ENCODE measurements at regions not wholly inside any gene's neighbourhood (a gene's known extent, or its start where the extent isn't known, plus 50 kb on each side); places are given as distances from the start of the nearest gene placed in this dataset.

DNA sequence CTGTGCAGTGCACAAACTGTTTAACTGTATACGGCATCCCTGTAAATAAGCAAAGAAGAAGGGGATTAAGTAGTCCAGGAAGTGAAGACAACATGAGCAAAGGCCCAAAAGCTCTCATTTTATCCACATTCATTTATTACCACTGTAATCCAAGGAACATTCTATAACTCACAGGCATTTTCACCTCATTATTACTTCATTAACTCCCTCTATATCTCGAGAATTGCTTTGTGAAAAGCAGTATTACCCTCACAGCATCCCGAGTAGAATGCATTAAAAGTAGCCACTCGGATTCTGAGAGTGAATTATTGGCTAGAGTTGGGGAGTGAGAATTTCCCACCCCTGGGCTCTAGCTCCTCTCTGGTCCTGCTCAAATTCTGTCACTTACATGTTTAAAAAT lies 51.0 kb upstream of the CHCHD3 start:
- Histone ChIP-seq H3K36me3 (ENCODE audit: control insufficient read depth in 2 of 3, insufficient read depth in 3 of 3, low read length in 3 of 3) (no peaks in the 10 kb centered on the region), H3K27me3 (ENCODE audit: control insufficient read depth in 2 of 2, insufficient read depth in 2 of 2, low read length in 2 of 2) (no peaks in the 10 kb centered on the region), H3K27ac (ENCODE audit: low read depth, low read length) (no peak overlapping the region), H3K4me3 (ENCODE audit: low read length) (no peak overlapping the region), H3K4me1 (ENCODE audit: control insufficient read depth in 2 of 2, insufficient read depth in 2 of 2, low read length in 2 of 2) (no peaks in the 10 kb centered on the region), H3K9me3 (ENCODE audit: control insufficient read depth in 2 of 3, low read length in 3 of 3) (no peaks in the 10 kb centered on the region)
- ChIA-PET POLR2A (no interaction called here), CTCF (no interaction called here)
- H3K4me1 Mint-ChIP-seq: no peaks in the 10 kb centered on the region
- intact Hi-C loops (cut with micrococcal nuclease): no loop called here
- DNase-seq (no peak), ATAC-seq (no peak)
- no peak overlapping the region for H3K27ac Mint-ChIP-seq
- peaks cover 0 to 5% (median 1%) of the 10 kb centered on the region in 11 donors for H3K9me3 Mint-ChIP-seq
- peaks cover 0 to 3% (median 0%) of the 10 kb centered on the region in 5 donors for H3K36me3 Mint-ChIP-seq
- no peak overlapping the region for H3K4me3 Mint-ChIP-seq
- peaks cover 0 to 2% (median 0%) of the 10 kb centered on the region in 5 donors for H3K27me3 Mint-ChIP-seq

DNA sequence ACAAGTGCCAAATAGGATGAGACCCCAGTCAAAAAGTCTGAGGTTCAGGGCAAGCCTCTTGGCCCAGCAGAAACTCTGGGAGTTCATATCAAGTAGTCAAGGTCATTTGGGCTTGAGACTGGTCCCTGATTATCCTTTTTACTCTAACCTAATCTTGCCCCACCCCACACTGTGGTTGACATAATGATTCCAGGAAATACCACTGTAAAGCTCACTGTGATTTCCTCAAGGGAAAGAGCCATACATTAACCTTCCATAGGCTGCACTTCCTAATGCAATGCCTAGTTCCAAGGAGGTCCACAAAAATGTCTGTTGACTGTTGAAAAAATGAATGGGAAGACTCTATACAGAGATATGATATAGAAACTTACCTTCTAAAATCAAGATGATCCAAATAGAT lies 52.9 kb upstream of the CHCHD3 start:
- Mint-ChIP-seq H3K4me1 (no peaks in the 10 kb centered on the region), H3K27ac (no peak overlapping the region), H3K4me3 (no peak overlapping the region), H3K36me3 (peaks cover 0 to 3% (median 0%) of the 10 kb centered on the region in 5 donors), H3K27me3 (peaks cover 0 to 11% (median 4%) of the 10 kb centered on the region in 5 donors), H3K9me3 (peaks cover 0 to 5% (median 1%) of the 10 kb centered on the region in 11 donors)
- no peaks in the 10 kb centered on the region for H3K27me3 ChIP-seq (ENCODE audit: control insufficient read depth in 2 of 2, insufficient read depth in 2 of 2, low read length in 2 of 2)
- no peaks in the 10 kb centered on the region for H3K36me3 ChIP-seq (ENCODE audit: control insufficient read depth in 2 of 3, insufficient read depth in 3 of 3, low read length in 3 of 3)
- H3K4me1 ChIP-seq (ENCODE audit: control insufficient read depth in 2 of 2, insufficient read depth in 2 of 2, low read length in 2 of 2): no peaks in the 10 kb centered on the region
- intact Hi-C loops (cut with micrococcal nuclease): no loop called here
- POLR2A ChIA-PET: interaction anchor here (0.8 kb wide), 1 partner anchor 719 kb away, joined by 3 read pairs; no protein-coding TSS in a partner anchor
- H3K4me3 ChIP-seq (ENCODE audit: low read length): no peak overlapping the region
- H3K27ac ChIP-seq (ENCODE audit: low read depth, low read length): no peak overlapping the region
- ATAC-seq (no peak), DNase-seq (no peak)
- H3K9me3 ChIP-seq (ENCODE audit: control insufficient read depth in 2 of 3, low read length in 3 of 3): no peaks in the 10 kb centered on the region
- CTCF ChIA-PET: no interaction called here

DNA sequence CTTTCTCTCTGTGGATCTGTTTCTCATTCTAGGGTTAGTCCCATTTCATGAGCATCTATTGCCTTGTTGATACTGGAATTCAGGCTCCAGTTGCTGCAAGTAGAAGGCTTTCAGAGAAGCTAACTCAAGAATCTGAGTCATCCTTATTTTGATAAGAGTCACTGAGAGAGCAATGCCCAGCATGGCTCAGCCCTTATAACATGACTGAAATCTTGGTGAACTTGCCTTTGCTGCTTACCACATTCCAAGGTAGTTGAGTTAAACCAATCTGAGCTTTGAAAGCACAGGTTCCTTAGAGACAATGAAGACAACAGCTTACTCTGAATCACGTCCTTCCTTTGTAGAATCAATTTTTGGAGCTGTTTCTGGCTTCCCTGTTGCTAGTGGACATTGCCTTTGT lies 53.6 kb upstream of the CHCHD3 start:
- ChIA-PET POLR2A (no interaction called here), CTCF (no interaction called here)
- H3K27me3 ChIP-seq (ENCODE audit: control insufficient read depth in 2 of 2, insufficient read depth in 2 of 2, low read length in 2 of 2): no peaks in the 10 kb centered on the region

DNA sequence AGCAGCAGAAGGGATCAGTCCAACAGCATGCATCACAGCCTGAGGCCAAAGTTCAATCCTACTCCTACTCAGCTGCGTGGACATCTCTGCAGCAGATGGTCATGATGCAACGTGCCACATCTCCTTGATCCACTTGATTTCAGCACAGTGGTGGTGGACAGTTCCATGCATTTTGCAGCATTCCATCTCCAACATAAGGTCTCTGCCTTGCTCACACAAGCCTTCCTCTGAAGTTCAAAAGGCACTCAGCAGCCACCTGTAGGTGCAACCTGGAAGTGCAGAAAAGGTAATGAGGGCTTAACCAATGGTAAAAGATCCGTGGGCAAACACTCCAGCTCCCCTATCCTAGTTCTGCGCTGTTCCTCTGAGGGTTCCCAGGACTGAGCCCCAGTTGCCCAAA lies 57.5 kb upstream of the CHCHD3 start:
- ATAC-seq: no peak
- H3K27me3 Mint-ChIP-seq: peaks cover 0 to 27% (median 18%) of the 10 kb centered on the region in 5 donors
- ChIA-PET POLR2A (no interaction called here), CTCF (no interaction called here)
- Histone ChIP-seq H3K27me3 (ENCODE audit: control insufficient read depth in 2 of 2, insufficient read depth in 2 of 2, low read length in 2 of 2) (no peaks in the 10 kb centered on the region), H3K4me1 (ENCODE audit: control insufficient read depth in 2 of 2, insufficient read depth in 2 of 2, low read length in 2 of 2) (no peaks in the 10 kb centered on the region), H3K36me3 (ENCODE audit: control insufficient read depth in 2 of 3, insufficient read depth in 3 of 3, low read length in 3 of 3) (no peaks in the 10 kb centered on the region), H3K9me3 (ENCODE audit: control insufficient read depth in 2 of 3, low read length in 3 of 3) (no peaks in the 10 kb centered on the region), H3K4me3 (ENCODE audit: low read length) (no peak overlapping the region), H3K27ac (ENCODE audit: low read depth, low read length) (no peak overlapping the region)
- H3K4me1 Mint-ChIP-seq: no peaks in the 10 kb centered on the region
- no peaks in the 10 kb centered on the region for H3K36me3 Mint-ChIP-seq
- no peak for DNase-seq
- intact Hi-C loops (cut with micrococcal nuclease): no loop called here
- no peak overlapping the region for H3K27ac Mint-ChIP-seq
- peaks cover 0 to 3% (median 0%) of the 10 kb centered on the region in 11 donors for H3K9me3 Mint-ChIP-seq
- H3K4me3 Mint-ChIP-seq: no peak overlapping the region

More for the DNA sequence above, 53.6 kb upstream of the CHCHD3 start:
- peaks cover 2 to 14% (median 5%) of the 10 kb centered on the region in 5 donors for H3K27me3 Mint-ChIP-seq
- no peak overlapping the region for H3K27ac Mint-ChIP-seq
- H3K4me1 Mint-ChIP-seq: no peaks in the 10 kb centered on the region
- H3K36me3 Mint-ChIP-seq: peaks cover 0 to under 1% (median 0%) of the 10 kb centered on the region in 5 donors
- intact Hi-C loops (cut with micrococcal nuclease): no loop called here
- ATAC-seq: no peak
- H3K9me3 Mint-ChIP-seq: peaks cover 0 to 3% (median under 1%) of the 10 kb centered on the region in 11 donors
- Histone ChIP-seq H3K4me1 (ENCODE audit: control insufficient read depth in 2 of 2, insufficient read depth in 2 of 2, low read length in 2 of 2) (no peaks in the 10 kb centered on the region), H3K9me3 (ENCODE audit: control insufficient read depth in 2 of 3, low read length in 3 of 3) (no peaks in the 10 kb centered on the region), H3K27ac (ENCODE audit: low read depth, low read length) (no peak overlapping the region), H3K4me3 (ENCODE audit: low read length) (no peak overlapping the region), H3K36me3 (ENCODE audit: control insufficient read depth in 2 of 3, insufficient read depth in 3 of 3, low read length in 3 of 3) (no peaks in the 10 kb centered on the region)
- no peak for DNase-seq
- no peak overlapping the region for H3K4me3 Mint-ChIP-seq

DNA sequence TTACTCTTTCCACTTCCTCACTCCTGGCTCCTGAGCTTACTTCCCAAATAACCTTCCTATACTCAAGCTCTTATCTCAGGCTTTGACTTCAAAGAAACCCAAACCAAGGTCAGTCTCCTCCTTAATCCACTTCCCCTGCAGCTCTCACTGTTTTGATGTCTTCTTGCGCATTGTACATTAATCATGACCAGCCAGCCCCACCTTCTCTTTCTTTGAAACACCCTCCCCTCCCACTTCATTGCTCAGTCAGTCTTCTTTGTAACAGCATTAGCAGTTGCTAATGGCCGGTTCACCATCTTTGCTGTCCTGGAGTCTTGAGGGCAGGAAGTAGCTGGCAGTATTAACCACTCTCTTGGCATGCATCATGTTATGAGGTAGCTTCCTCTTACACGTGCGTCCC lies 57.9 kb upstream of the CHCHD3 start:
- no peak overlapping the region for H3K27ac Mint-ChIP-seq
- no peak overlapping the region for H3K27ac ChIP-seq (ENCODE audit: low read depth, low read length)
- ATAC-seq (no peak), DNase-seq (no peak)
- H3K36me3 Mint-ChIP-seq: no peaks in the 10 kb centered on the region
- no peaks in the 10 kb centered on the region for H3K36me3 ChIP-seq (ENCODE audit: control insufficient read depth in 2 of 3, insufficient read depth in 3 of 3, low read length in 3 of 3)
- H3K9me3 Mint-ChIP-seq: peaks cover 0 to 3% (median 0%) of the 10 kb centered on the region in 11 donors
- H3K9me3 ChIP-seq (ENCODE audit: control insufficient read depth in 2 of 3, low read length in 3 of 3): no peaks in the 10 kb centered on the region
- intact Hi-C loops (cut with micrococcal nuclease): no loop called here
- ChIA-PET POLR2A (no interaction called here), CTCF (no interaction called here)
- no peaks in the 10 kb centered on the region for H3K4me1 Mint-ChIP-seq
- H3K27me3 Mint-ChIP-seq: peaks cover 0 to 27% (median 18%) of the 10 kb centered on the region in 5 donors
- no peaks in the 10 kb centered on the region for H3K4me1 ChIP-seq (ENCODE audit: control insufficient read depth in 2 of 2, insufficient read depth in 2 of 2, low read length in 2 of 2)
- no peak overlapping the region for H3K4me3 ChIP-seq (ENCODE audit: low read length)
- H3K27me3 ChIP-seq (ENCODE audit: control insufficient read depth in 2 of 2, insufficient read depth in 2 of 2, low read length in 2 of 2): no peaks in the 10 kb centered on the region
- no peak overlapping the region for H3K4me3 Mint-ChIP-seq

DNA sequence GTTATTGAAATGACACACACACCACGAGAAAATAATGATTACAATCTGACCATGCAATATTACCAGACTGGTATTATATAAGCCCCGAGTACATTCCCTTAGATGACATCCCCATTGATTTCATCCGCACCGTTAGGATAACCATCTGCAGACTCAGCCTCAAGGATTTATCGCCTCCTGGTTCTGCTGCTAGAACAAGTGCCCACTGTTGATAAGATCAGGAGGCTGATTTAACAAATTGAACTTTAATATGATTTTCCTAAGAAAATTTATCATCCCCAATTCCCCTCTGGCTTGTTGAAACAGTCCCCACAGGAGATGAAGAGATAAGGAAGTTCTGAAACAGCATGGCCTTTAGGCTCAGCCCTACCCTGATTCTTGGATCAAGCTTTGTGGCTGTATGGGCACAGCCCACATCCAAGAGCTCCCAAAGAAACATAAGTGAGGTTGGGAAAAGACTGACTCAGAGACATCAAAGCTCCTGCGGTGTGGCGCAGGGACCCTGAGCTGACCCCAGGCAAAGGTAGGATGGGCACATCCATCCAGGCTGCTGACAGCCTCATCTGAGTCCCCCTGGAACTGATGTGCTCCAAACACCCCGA lies 59.2 kb upstream of the CHCHD3 start:
- DNase-seq (no peak), ATAC-seq (no peak)
- Mint-ChIP-seq H3K4me3 (no peak overlapping the region), H3K36me3 (no peaks in the 10 kb centered on the region), H3K9me3 (peaks cover 0 to 3% (median 0%) of the 10 kb centered on the region in 11 donors), H3K4me1 (no peaks in the 10 kb centered on the region), H3K27ac (no peak overlapping the region), H3K27me3 (peaks cover 3 to 27% (median 22%) of the 10 kb centered on the region in 5 donors)
- H3K36me3 ChIP-seq (ENCODE audit: control insufficient read depth in 2 of 3, insufficient read depth in 3 of 3, low read length in 3 of 3): no peaks in the 10 kb centered on the region
- H3K4me3 ChIP-seq (ENCODE audit: low read length): no peak overlapping the region
- no peaks in the 10 kb centered on the region for H3K4me1 ChIP-seq (ENCODE audit: control insufficient read depth in 2 of 2, insufficient read depth in 2 of 2, low read length in 2 of 2)
- ChIA-PET CTCF (no interaction called here), POLR2A (no interaction called here)
- no peak overlapping the region for H3K27ac ChIP-seq (ENCODE audit: low read depth, low read length)
- intact Hi-C loops (cut with micrococcal nuclease): no loop called here
- no peaks in the 10 kb centered on the region for H3K27me3 ChIP-seq (ENCODE audit: control insufficient read depth in 2 of 2, insufficient read depth in 2 of 2, low read length in 2 of 2)
- no peaks in the 10 kb centered on the region for H3K9me3 ChIP-seq (ENCODE audit: control insufficient read depth in 2 of 3, low read length in 3 of 3)

DNA sequence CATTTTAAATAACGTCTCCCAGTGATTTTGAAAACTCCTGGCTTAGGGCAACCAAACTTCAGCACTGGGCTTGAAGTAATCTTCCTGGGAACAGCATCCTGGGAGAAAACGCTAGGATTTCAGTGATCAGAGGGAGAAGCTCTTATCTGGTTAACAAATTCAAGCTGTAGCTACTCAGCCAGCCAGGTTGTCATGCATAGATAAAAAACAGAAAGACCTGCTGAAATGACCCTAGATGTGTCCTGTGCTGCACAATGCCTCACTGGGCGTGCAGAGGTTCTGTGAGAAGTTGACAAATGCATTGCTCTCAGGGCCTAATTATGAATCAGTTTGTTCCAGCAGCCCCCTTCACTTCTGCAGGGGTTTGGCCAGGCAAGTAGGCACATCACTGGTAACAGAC lies 68.9 kb upstream of the CHCHD3 start:
- Mint-ChIP-seq H3K9me3 (peaks cover 0 to 6% (median 0%) of the 10 kb centered on the region in 11 donors), H3K27me3 (peaks cover 0 to 24% (median 17%) of the 10 kb centered on the region in 5 donors), H3K36me3 (no peaks in the 10 kb centered on the region), H3K4me3 (no peak overlapping the region), H3K4me1 (no peaks in the 10 kb centered on the region), H3K27ac (no peak overlapping the region)
- H3K4me3 ChIP-seq (ENCODE audit: low read length): no peak overlapping the region
- no peaks in the 10 kb centered on the region for H3K27me3 ChIP-seq (ENCODE audit: control insufficient read depth in 2 of 2, insufficient read depth in 2 of 2, low read length in 2 of 2)
- H3K36me3 ChIP-seq (ENCODE audit: control insufficient read depth in 2 of 3, insufficient read depth in 3 of 3, low read length in 3 of 3): no peaks in the 10 kb centered on the region
- ATAC-seq (no peak), DNase-seq (no peak)
- no peak overlapping the region for H3K27ac ChIP-seq (ENCODE audit: low read depth, low read length)
- ChIA-PET POLR2A (no interaction called here), CTCF (no interaction called here)
- no peaks in the 10 kb centered on the region for H3K4me1 ChIP-seq (ENCODE audit: control insufficient read depth in 2 of 2, insufficient read depth in 2 of 2, low read length in 2 of 2)
- intact Hi-C loops (cut with micrococcal nuclease): no loop called here
- no peaks in the 10 kb centered on the region for H3K9me3 ChIP-seq (ENCODE audit: control insufficient read depth in 2 of 3, low read length in 3 of 3)
